Body of pancreas (tissue), 4 donors: ENCODE measurements at regions not wholly inside any gene's neighbourhood (a gene's known extent, or its start where the extent isn't known, plus 50 kb on each side); places are given as distances from the start of the nearest gene placed in this dataset.
"Not testable (repeated sequence)": the region's sequence is repeated elsewhere in the genome, so short reads cannot be mapped to it uniquely, and the experiment has no call there.

Experiments
- ATAC-seq: fragments of 150-250 bp; one replicate; pipeline ENCODE4 v1.9.1; 2016
- DNase-seq, 4 donors: peaks; one replicate each; pipeline ENCODE4 v3.0.0-alpha.2; 2019
- H3K27ac ChIP-seq, 4 donors: fragments of 200-600 bp; sonication (generic); 1 replicate in 3 of 4; 2 replicates in 1 of 4; pipeline versions ENCODE4 v1.5.1 to v1.6.1; 2016 to 2019; ENCODE audit warnings: mild to moderate bottlenecking in 1 of 4, mixed read lengths in 1 of 4, moderate library complexity in 1 of 4
- H3K27me3 ChIP-seq, 2 donors: fragments of 200-600 bp; sonication (generic); one replicate each; pipeline ENCODE4 v1.6.0; 2016; ENCODE audit warnings: mild to moderate bottlenecking in 1 of 2
- H3K36me3 ChIP-seq, 2 donors: fragments of 200-600 bp; sonication (generic); replicated peaks in 1 of 2; 2 replicates each; pipeline ENCODE4 v1.5.1; 2016; ENCODE audit warnings: low read depth in 2 of 2; ENCODE audit not compliant: insufficient read depth in 1 of 2
- H3K4me1 ChIP-seq: fragments of 200-600 bp; sonication (generic); one replicate; pipeline ENCODE4 v1.6.0; 2016
- H3K4me3 ChIP-seq, 2 donors: fragments of 200-600 bp; sonication (generic); 1 replicate in 1 of 2; 2 replicates in 1 of 2; pipeline ENCODE4 v1.5.1; 2016 to 2019
- H3K9me3 ChIP-seq, 3 donors: fragments of 200-600 bp; sonication (generic); 1 replicate in 2 of 3; 2 replicates in 1 of 3; pipeline ENCODE4 v1.5.1; 2016
- POLR2A ChIP-seq, 3 donors: fragments of 450-650 bp; IDR thresholded peaks; one replicate each; pipeline ENCODE4 v1.6.1; 2016; ENCODE audit warnings: antibody characterized with exemption in 3 of 3, mild to moderate bottlenecking in 2 of 3
- WGBS, 2 donors: methylation state at CpG; one replicate each; pipeline ENCODE4 v1.1.5; 2017; 5-methylcytosine and 5-hydroxymethylcytosine counted together
- intact Hi-C: fragments of 100-400 bp; cut with DNase I; formaldehyde crosslinking; loops from one replicate; pipeline ENCODE4 v1.15.1; 2023
- TF ChIP-seq, protein P1 (sequence below), 7 experiments: fragments of 450-650 bp in 4 of 7; fragments of 200-600 bp in 3 of 7; sonication (generic) in 3 of 7; IDR thresholded peaks; one replicate each; pipeline ENCODE4 v1.5.1; 2016 to 2019; ENCODE audit warnings: antibody characterized with exemption in 7 of 7

DNA sequence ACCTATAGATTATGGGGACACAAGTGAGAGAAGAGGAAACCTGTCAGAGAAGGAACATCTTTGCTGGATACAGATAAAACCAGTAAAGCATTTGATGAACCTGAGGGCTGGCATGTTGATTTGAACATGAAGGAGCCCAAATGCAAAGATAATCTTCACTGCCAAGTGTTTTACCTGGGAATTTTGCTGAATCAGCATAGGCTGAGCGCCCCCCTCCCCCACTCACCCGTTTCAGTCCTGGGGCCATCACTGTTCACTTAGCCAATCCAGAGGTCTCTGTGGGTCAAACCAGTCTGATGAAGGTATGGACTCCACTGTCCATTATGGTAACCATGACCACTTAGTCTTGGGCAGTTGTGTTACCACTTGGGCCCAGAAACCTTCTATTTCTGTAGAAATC lies 466.0 kb upstream of the GRM7 start:
- Histone ChIP-seq H3K4me1 (no peaks in the 10 kb centered on the region), H3K27me3 (no peaks in the 10 kb centered on the region), H3K36me3 (no peaks in the 10 kb centered on the region), H3K9me3 (no peaks in the 10 kb centered on the region), H3K27ac (no peak overlapping the region), H3K4me3 (no peak overlapping the region)
- ATAC-seq: no peak
- no peak for DNase-seq
- intact Hi-C loops: no loop called here
- TF ChIP-seq, protein P1, sequence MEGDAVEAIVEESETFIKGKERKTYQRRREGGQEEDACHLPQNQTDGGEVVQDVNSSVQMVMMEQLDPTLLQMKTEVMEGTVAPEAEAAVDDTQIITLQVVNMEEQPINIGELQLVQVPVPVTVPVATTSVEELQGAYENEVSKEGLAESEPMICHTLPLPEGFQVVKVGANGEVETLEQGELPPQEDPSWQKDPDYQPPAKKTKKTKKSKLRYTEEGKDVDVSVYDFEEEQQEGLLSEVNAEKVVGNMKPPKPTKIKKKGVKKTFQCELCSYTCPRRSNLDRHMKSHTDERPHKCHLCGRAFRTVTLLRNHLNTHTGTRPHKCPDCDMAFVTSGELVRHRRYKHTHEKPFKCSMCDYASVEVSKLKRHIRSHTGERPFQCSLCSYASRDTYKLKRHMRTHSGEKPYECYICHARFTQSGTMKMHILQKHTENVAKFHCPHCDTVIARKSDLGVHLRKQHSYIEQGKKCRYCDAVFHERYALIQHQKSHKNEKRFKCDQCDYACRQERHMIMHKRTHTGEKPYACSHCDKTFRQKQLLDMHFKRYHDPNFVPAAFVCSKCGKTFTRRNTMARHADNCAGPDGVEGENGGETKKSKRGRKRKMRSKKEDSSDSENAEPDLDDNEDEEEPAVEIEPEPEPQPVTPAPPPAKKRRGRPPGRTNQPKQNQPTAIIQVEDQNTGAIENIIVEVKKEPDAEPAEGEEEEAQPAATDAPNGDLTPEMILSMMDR (IDR thresholded peaks at IDR 0.05): no peak
- no peak for TF ChIP-seq POLR2A (IDR thresholded peaks at IDR 0.05)
- WGBS, 2 donors: 59 to 77% methylated on average over 2 of the region's 2 CpGs

DNA sequence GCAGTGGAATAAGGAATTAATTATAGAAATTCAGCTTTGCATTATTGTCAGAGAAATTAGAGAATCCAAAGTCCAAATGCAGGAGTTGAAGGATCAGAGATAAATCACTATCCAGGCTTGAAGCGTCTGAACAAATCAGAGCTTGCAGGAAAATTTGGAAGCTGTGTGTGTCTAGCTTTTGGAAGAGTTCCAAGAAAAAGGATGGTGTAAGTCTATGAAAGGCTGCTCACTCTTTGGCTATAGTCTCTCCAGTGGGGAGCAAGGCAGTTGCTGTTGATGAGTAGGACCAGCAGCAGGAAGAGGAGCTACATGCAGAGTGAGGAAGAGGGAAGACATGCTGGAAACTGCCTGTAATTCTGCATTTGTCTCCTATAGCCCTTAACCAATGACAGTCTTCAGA lies 464.3 kb upstream of the GRM7 start:
- WGBS, 2 donors: 19 to 24% methylated on average over 1 of the region's 1 CpG
- intact Hi-C loops: no loop called here
- no peak for ATAC-seq

GRCh38 chr3:6402666-6403065 lies 458.2 kb upstream of the GRM7 start:
- H3K4me1 ChIP-seq, H3K27ac ChIP-seq, H3K4me3 ChIP-seq, H3K36me3 ChIP-seq, intact Hi-C loops, ATAC-seq, DNase-seq, H3K9me3 ChIP-seq, H3K27me3 ChIP-seq: not testable (repeated sequence)
- WGBS, 2 donors: 82 to 93% methylated on average over 4 of the region's 4 CpGs

More for the DNA sequence above, 464.3 kb upstream of the GRM7 start:
- Histone ChIP-seq H3K27me3 (no peaks in the 10 kb centered on the region), H3K4me3 (no peak overlapping the region), H3K4me1 (no peaks in the 10 kb centered on the region), H3K27ac (no peak overlapping the region), H3K9me3 (no peaks in the 10 kb centered on the region), H3K36me3 (no peaks in the 10 kb centered on the region)
- DNase-seq: no peak
- TF ChIP-seq, protein P1 (IDR thresholded peaks at IDR 0.05): no peak
- TF ChIP-seq POLR2A (IDR thresholded peaks at IDR 0.05): no peak

GRCh38 chr3:6406923-6407322 lies 454.0 kb upstream of the GRM7 start:
- ATAC-seq, H3K9me3 ChIP-seq, H3K4me3 ChIP-seq, DNase-seq, H3K27me3 ChIP-seq, H3K27ac ChIP-seq, intact Hi-C loops, H3K4me1 ChIP-seq, H3K36me3 ChIP-seq: not testable (repeated sequence)
- 83 to 93% methylated on average over 4 of the region's 4 CpGs for WGBS, 2 donors

DNA sequence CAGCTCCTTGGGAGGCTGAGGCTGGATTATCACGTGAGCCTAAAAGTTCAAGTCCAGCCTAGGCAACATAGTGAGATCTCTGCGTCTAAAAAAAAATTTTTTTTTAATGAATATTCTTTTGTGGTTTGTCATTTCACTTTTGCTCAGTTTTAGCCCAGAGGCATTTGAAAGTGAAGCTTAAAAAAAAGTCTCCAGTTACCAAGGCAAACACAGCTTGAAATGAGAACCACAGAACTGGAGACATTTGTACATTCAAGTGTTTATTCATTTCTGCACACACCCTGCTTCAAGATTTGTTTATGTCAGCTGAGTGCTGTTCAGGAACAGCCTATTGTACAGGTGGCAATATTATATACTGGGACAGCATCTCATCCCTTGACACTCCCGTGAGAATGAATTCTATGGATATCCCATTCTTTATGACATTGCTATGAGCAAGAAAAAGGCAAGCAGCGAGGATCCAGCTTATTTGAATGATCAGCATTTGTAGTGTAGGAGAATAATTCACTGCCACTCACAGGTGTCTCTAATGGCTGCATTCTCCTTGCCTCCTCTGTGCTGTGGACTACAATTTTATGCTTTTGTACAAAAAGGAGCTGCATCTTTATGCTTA lies 444.8 kb upstream of the GRM7 start:
- ATAC-seq: no peak
- intact Hi-C loops: no loop called here
- WGBS, 2 donors: 83 to 86% methylated on average over 4 of the region's 4 CpGs
- H3K27me3 ChIP-seq: no peaks in the 10 kb centered on the region
- H3K36me3 ChIP-seq: no peaks in the 10 kb centered on the region
- H3K4me1 ChIP-seq: no peaks in the 10 kb centered on the region
- no peak for DNase-seq
- H3K4me3 ChIP-seq: no peak overlapping the region
- H3K27ac ChIP-seq: no peak overlapping the region
- H3K9me3 ChIP-seq: no peaks in the 10 kb centered on the region
- TF ChIP-seq POLR2A (IDR thresholded peaks at IDR 0.05): no peak
- TF ChIP-seq, protein P1 (IDR thresholded peaks at IDR 0.05): no peak

DNA sequence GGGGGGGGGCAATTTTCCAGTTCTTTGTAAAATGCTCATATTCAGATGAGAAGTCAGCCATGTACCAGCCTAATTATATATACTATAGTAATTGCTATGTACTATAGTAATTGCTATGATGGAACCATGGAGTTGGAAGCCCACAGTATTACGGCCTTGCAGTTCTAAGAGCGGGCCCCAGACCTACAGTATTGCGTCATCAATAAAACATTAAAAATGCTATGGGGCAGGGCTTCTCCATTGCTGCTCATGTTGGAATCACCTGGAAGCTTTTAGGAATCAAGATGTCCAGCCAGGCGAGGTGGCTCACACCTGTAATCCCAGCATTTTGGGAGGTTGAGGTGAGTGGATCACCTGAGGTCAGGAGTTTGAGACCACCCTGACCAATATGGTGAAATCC lies 443.7 kb upstream of the GRM7 start:
- Histone ChIP-seq H3K36me3 (no peaks in the 10 kb centered on the region), H3K27me3 (no peaks in the 10 kb centered on the region), H3K9me3 (no peaks in the 10 kb centered on the region), H3K4me1 (no peaks in the 10 kb centered on the region), H3K27ac (no peak overlapping the region), H3K4me3 (no peak overlapping the region)
- no peak for TF ChIP-seq POLR2A (IDR thresholded peaks at IDR 0.05)
- TF ChIP-seq, protein P1 (IDR thresholded peaks at IDR 0.05): no peak
- intact Hi-C loops: no loop called here
- 79 to 88% methylated on average over 4 of the region's 4 CpGs for WGBS, 2 donors
- ATAC-seq (no peak), DNase-seq (no peak)
